OCI-LY7 (cell line): ENCODE measurements at regions not wholly inside any gene's neighbourhood (a gene's known extent, or its start where the extent isn't known, plus 50 kb on each side); places are given as distances from the start of the nearest gene placed in this dataset.
"Not testable (repeated sequence)": the region's sequence is repeated elsewhere in the genome, so short reads cannot be mapped to it uniquely, and the experiment has no call there.

ENCODE experiments used
- BruUV-seq: library from RNA; stranded (reverse); fragments of 400-500 nt; replicated peaks from 2 replicates; lab custom pipeline; 2021; lab: Mats Ljungman, UMichigan
- CTCF ChIA-PET: fragments of 300-600 bp; sonication (Branson Sonifier 250); formaldehyde crosslinking; loops from one replicate; lab custom pipeline; 2022; ENCODE audit warnings: antibody characterized with exemption; ENCODE audit not compliant: unreplicated experiment; lab: Charles Lee
- POLR2A ChIA-PET: fragments of 300-600 bp; sonication (Branson Sonifier 250); formaldehyde crosslinking; loops from one replicate; lab custom pipeline; 2022; ENCODE audit warnings: antibody characterized with exemption; lab: Charles Lee
- DNase-seq: peaks from one replicate; pipeline ENCODE4 v3.0.0-alpha.2; 2015; ENCODE audit warnings: low spot score
- H2AFZ ChIP-seq: fragments of 200-600 bp; sonication (generic), shearing (Covaris generic); 2 replicates; pipeline ENCODE4 v1.6.1; 2014; ENCODE audit warnings: mild to moderate bottlenecking, antibody characterized with exemption, low read length, moderate library complexity
- H3K27ac ChIP-seq: fragments of 200-600 bp; sonication (generic); 2 replicates; pipeline ENCODE4 v1.5.1; 2014; ENCODE audit warnings: mixed run types, low read depth, mild to moderate bottlenecking, moderate library complexity, low read length, inconsistent platforms; ENCODE audit not compliant: poor library complexity, severe bottlenecking
- H3K36me3 ChIP-seq: fragments of 200-600 bp; sonication (generic); 2 replicates; pipeline ENCODE4 v1.6.1; 2014; ENCODE audit warnings: mild to moderate bottlenecking, antibody characterized with exemption, low read length, moderate library complexity, mixed read lengths; ENCODE audit not compliant: insufficient read depth
- H3K4me1 ChIP-seq: fragments of 200-600 bp; sonication (generic); 2 replicates; pipeline ENCODE4 v1.5.1; 2014; ENCODE audit warnings: mild to moderate bottlenecking, low read length; ENCODE audit not compliant: insufficient read depth, poor library complexity, severe bottlenecking
- H3K4me2 ChIP-seq: fragments of 200-600 bp; sonication (generic); 2 replicates; pipeline ENCODE4 v1.6.1; 2014; ENCODE audit warnings: mild to moderate bottlenecking, low read length
- H3K4me3 ChIP-seq: fragments of 200-600 bp; sonication (generic); 2 replicates; pipeline ENCODE4 v1.5.1; 2014; ENCODE audit warnings: mild to moderate bottlenecking, low read depth, low read length; ENCODE audit not compliant: poor library complexity, severe bottlenecking
- H3K79me2 ChIP-seq: fragments of 200-600 bp; sonication (generic); 2 replicates; pipeline ENCODE4 v1.6.1; 2016; ENCODE audit warnings: low read depth, mild to moderate bottlenecking, low read length, moderate library complexity, mixed read lengths; ENCODE audit not compliant: insufficient read depth
- H3K9me2 ChIP-seq: fragments of 200-600 bp; sonication (generic); 2 replicates; pipeline ENCODE4 v1.6.1; 2016; ENCODE audit warnings: mild to moderate bottlenecking, low read length, mixed read lengths; ENCODE audit not compliant: insufficient read depth
- H3K9me3 ChIP-seq: fragments of 200-600 bp; sonication (generic); 2 replicates; pipeline ENCODE4 v1.6.1; 2014; ENCODE audit warnings: mild to moderate bottlenecking, mixed run types, low read length, mixed read lengths
- H4K20me1 ChIP-seq: fragments of 200-600 bp; sonication (generic); 2 replicates; pipeline ENCODE4 v1.6.1; 2014; ENCODE audit warnings: mild to moderate bottlenecking, antibody characterized with exemption, low read length, moderate library complexity, mixed read lengths; ENCODE audit not compliant: insufficient read depth
- CTCF ChIP-seq: fragments of 200-600 bp; sonication (generic); conservative IDR thresholded peaks from 2 replicates; pipeline ENCODE4 v1.5.1; 2014; ENCODE audit warnings: mild to moderate bottlenecking, antibody characterized with exemption, low read length, moderate library complexity, mixed read lengths
- EZH2phosphoT487 ChIP-seq: fragments of 200-600 bp; sonication (generic); IDR thresholded peaks from 2 replicates; pipeline ENCODE4 v1.6.1; 2018; ENCODE audit warnings: low read depth, borderline replicate concordance, mild to moderate bottlenecking, mixed run types, antibody characterized with exemption, low read length, moderate library complexity, mixed read lengths
- intact Hi-C: fragments of 100-400 bp; cut with micrococcal nuclease; formaldehyde crosslinking; loops from one replicate; pipeline ENCODE4 v1.10.0; 2022; ENCODE audit not compliant: unreplicated experiment

- no TSS peak for BruUV-seq
Observed at GRCh38 chr6:88499845-88500699, 333.9 kb upstream of the CNR1 start.

GRCh38 chr6:88499436-88499835 lies 333.3 kb upstream of the CNR1 start:
- Histone ChIP-seq H3K79me2 (no peaks in the 10 kb centered on the region), H3K9me3 (peaks cover 30% of the 10 kb centered on the region; the same call in 1 of the 2 replicates), H3K4me2 (peak overlapping the region; percentile 66), H4K20me1 (no peaks in the 10 kb centered on the region), H3K4me3 (peak overlapping the region; percentile 33), H3K27ac (peak overlapping the region; percentile 89), H3K9me2 (no peaks in the 10 kb centered on the region), H3K4me1 (peaks cover 38% of the 10 kb centered on the region), H2AFZ (peak overlapping the region; percentile 92), H3K36me3 (peaks cover 20% of the 10 kb centered on the region; the same call in 1 of the 2 replicates)
- intact Hi-C loops, result no loop called here
- CTCF ChIA-PET, result no interaction called here
- TF ChIP-seq EZH2phosphoT487, result no peak
- no peak for TF ChIP-seq CTCF
- DNase-seq, result no peak
- POLR2A ChIA-PET, result interaction anchor here (0.6 kb wide), 1 partner anchor 125 kb away, joined by 5 read pairs; no protein-coding TSS in a partner anchor
- BruUV-seq, result no TSS peak

More at GRCh38 chr6:88499845-88500699, 333.9 kb upstream of the CNR1 start:
- H4K20me1 ChIP-seq, result no peaks in the 10 kb centered on the region
- H3K4me2 ChIP-seq, result peak overlapping the region; percentile 66
- H3K4me1 ChIP-seq, result peaks cover 32% of the 10 kb centered on the region
- H2AFZ ChIP-seq, result peak overlapping the region; percentile 92
- peak; percentile 87 for DNase-seq
- POLR2A ChIA-PET, result interaction anchor here (0.8 kb wide), 1 partner anchor 10 kb away, joined by 3 read pairs; no protein-coding TSS in a partner anchor
- no peaks in the 10 kb centered on the region for H3K9me2 ChIP-seq
- H3K4me3 ChIP-seq, result peak overlapping the region; percentile 33
- peaks cover 34% of the 10 kb centered on the region; the same call in 1 of the 2 replicates for H3K9me3 ChIP-seq
- CTCF ChIA-PET, result no interaction called here
- peak overlapping the region; percentile 89 for H3K27ac ChIP-seq
- H3K36me3 ChIP-seq, result peaks cover 20% of the 10 kb centered on the region; the same call in 1 of the 2 replicates
- intact Hi-C loops, result loop anchor here (2.0 to 10.0 kb wide), 2 partner anchors 117 to 1755 kb away; no protein-coding TSS in a partner anchor
- TF ChIP-seq EZH2phosphoT487, result no peak
- no peak for TF ChIP-seq CTCF
- H3K79me2 ChIP-seq, result no peaks in the 10 kb centered on the region

- Histone ChIP-seq H3K9me3 (peaks cover 51% of the 10 kb centered on the region; the same call in 1 of the 2 replicates), H3K4me1 (peaks cover 50% of the 10 kb centered on the region), H3K36me3 (peaks cover 27% of the 10 kb centered on the region)
- BruUV-seq, intact Hi-C loops, H2AFZ ChIP-seq, H3K4me2 ChIP-seq, H3K79me2 ChIP-seq, DNase-seq, H3K9me2 ChIP-seq, H3K27ac ChIP-seq, H3K4me3 ChIP-seq, H4K20me1 ChIP-seq, CTCF ChIA-PET: not testable (repeated sequence)
- POLR2A ChIA-PET, result interaction anchor here (0.5 to 1.6 kb wide), 4 partner anchors 21 to 583 kb away, joined by 3 to 7 read pairs (median 4); partner anchors contain the start of gene PNRC1
Observed at GRCh38 chr6:88497403-88497802, 331.3 kb upstream of the CNR1 start.
